H1 (cell line): ENCODE measurements at regions not wholly inside any gene's neighbourhood (a gene's known extent, or its start where the extent isn't known, plus 50 kb on each side); places are given as distances from the start of the nearest gene placed in this dataset.

Experiments
- BRCA1 ChIP-seq: IDR thresholded peaks from 2 replicates; pipeline ENCODE4 v1.6.1; 2012; ENCODE audit warnings: low read depth, low read length, improper control_type of control experiment
- SUZ12 ChIP-seq: fragments of 200-600 bp; sonication (generic); IDR thresholded peaks from 2 replicates; pipeline ENCODE4 v1.6.1; 2012; ENCODE audit warnings: mild to moderate bottlenecking, inconsistent platforms, low read length, moderate library complexity, mixed read lengths
- TAF1 ChIP-seq: IDR thresholded peaks from 2 replicates; pipeline ENCODE4 v1.6.1; 2011; ENCODE audit warnings: mild to moderate bottlenecking, low read depth, low read length
- TF ChIP-seq, protein P1 (sequence below): fragments of 300-600 bp; sonication (generic); IDR thresholded peaks from 2 replicates; pipeline ENCODE4 v1.7.1; 2012; ENCODE audit warnings: low read length, moderate library complexity, mild to moderate bottlenecking, inconsistent platforms; ENCODE audit not compliant: insufficient replicate concordance

DNA sequence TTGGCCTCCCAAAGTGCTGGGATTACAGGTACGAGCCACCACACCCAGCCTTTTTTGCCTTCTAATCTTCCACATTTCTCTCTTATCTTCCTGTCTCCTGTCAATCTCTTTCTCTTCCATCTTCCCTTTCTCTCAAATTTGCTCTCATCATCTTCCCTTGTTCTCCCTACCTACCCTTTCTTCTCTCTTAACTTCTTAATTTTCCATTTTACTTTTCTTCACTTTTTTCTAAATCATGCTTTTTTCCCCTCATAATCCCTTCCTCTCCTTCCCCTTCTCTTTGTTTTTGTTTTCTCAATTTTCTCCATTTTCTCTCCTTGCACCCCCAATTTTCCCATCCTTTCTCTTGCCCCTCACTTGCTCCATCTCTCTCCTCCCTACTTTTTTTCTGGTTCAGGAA is 545.7 kb downstream of the OMA1 start (continued):
- TF ChIP-seq, protein P1, sequence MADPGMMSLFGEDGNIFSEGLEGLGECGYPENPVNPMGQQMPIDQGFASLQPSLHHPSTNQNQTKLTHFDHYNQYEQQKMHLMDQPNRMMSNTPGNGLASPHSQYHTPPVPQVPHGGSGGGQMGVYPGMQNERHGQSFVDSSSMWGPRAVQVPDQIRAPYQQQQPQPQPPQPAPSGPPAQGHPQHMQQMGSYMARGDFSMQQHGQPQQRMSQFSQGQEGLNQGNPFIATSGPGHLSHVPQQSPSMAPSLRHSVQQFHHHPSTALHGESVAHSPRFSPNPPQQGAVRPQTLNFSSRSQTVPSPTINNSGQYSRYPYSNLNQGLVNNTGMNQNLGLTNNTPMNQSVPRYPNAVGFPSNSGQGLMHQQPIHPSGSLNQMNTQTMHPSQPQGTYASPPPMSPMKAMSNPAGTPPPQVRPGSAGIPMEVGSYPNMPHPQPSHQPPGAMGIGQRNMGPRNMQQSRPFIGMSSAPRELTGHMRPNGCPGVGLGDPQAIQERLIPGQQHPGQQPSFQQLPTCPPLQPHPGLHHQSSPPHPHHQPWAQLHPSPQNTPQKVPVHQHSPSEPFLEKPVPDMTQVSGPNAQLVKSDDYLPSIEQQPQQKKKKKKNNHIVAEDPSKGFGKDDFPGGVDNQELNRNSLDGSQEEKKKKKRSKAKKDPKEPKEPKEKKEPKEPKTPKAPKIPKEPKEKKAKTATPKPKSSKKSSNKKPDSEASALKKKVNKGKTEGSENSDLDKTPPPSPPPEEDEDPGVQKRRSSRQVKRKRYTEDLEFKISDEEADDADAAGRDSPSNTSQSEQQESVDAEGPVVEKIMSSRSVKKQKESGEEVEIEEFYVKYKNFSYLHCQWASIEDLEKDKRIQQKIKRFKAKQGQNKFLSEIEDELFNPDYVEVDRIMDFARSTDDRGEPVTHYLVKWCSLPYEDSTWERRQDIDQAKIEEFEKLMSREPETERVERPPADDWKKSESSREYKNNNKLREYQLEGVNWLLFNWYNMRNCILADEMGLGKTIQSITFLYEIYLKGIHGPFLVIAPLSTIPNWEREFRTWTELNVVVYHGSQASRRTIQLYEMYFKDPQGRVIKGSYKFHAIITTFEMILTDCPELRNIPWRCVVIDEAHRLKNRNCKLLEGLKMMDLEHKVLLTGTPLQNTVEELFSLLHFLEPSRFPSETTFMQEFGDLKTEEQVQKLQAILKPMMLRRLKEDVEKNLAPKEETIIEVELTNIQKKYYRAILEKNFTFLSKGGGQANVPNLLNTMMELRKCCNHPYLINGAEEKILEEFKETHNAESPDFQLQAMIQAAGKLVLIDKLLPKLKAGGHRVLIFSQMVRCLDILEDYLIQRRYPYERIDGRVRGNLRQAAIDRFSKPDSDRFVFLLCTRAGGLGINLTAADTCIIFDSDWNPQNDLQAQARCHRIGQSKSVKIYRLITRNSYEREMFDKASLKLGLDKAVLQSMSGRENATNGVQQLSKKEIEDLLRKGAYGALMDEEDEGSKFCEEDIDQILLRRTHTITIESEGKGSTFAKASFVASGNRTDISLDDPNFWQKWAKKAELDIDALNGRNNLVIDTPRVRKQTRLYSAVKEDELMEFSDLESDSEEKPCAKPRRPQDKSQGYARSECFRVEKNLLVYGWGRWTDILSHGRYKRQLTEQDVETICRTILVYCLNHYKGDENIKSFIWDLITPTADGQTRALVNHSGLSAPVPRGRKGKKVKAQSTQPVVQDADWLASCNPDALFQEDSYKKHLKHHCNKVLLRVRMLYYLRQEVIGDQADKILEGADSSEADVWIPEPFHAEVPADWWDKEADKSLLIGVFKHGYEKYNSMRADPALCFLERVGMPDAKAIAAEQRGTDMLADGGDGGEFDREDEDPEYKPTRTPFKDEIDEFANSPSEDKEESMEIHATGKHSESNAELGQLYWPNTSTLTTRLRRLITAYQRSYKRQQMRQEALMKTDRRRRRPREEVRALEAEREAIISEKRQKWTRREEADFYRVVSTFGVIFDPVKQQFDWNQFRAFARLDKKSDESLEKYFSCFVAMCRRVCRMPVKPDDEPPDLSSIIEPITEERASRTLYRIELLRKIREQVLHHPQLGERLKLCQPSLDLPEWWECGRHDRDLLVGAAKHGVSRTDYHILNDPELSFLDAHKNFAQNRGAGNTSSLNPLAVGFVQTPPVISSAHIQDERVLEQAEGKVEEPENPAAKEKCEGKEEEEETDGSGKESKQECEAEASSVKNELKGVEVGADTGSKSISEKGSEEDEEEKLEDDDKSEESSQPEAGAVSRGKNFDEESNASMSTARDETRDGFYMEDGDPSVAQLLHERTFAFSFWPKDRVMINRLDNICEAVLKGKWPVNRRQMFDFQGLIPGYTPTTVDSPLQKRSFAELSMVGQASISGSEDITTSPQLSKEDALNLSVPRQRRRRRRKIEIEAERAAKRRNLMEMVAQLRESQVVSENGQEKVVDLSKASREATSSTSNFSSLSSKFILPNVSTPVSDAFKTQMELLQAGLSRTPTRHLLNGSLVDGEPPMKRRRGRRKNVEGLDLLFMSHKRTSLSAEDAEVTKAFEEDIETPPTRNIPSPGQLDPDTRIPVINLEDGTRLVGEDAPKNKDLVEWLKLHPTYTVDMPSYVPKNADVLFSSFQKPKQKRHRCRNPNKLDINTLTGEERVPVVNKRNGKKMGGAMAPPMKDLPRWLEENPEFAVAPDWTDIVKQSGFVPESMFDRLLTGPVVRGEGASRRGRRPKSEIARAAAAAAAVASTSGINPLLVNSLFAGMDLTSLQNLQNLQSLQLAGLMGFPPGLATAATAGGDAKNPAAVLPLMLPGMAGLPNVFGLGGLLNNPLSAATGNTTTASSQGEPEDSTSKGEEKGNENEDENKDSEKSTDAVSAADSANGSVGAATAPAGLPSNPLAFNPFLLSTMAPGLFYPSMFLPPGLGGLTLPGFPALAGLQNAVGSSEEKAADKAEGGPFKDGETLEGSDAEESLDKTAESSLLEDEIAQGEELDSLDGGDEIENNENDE: no peak
- TF ChIP-seq BRCA1 (no peak), TAF1 (no peak), SUZ12 (no peak)
